ENCODE measurements at regions not wholly inside any gene's neighbourhood (a gene's known extent, or its start where the extent isn't known, plus 50 kb on each side); places are given as distances from the start of the nearest gene placed in this dataset.

GRCh38 chr18:991441-991840, 86.8 kb downstream of the ADCYAP1 start:
- TF ChIP-seq CTCF (IDR thresholded peaks at IDR 0.05; ENCODE audit: insufficient read depth, low read depth, low read length) (no peak), EZH2 (IDR thresholded peaks at IDR 0.05; ENCODE audit: insufficient read depth, low read length) (no peak)

Data from astrocyte (in vitro differentiated cells and primary cell).